Astrocyte of the cerebellum (primary cell): ENCODE measurements at regions not wholly inside any gene's neighbourhood (a gene's known extent, or its start where the extent isn't known, plus 50 kb on each side); places are given as distances from the start of the nearest gene placed in this dataset.

ENCODE experiments used
- DNase-seq: peaks from one replicate; pipeline ENCODE4 v3.0.0-alpha.2; 2011; ENCODE audit warnings: low read depth
- H3K4me3 ChIP-seq: 2 replicates; pipeline ENCODE4 v1.5.1; 2011; ENCODE audit warnings: mild to moderate bottlenecking, low read depth, low read length, moderate library complexity
- CTCF ChIP-seq: IDR thresholded peaks from 2 replicates; pipeline ENCODE4 v1.5.1; 2012; ENCODE audit warnings: low read length, low read depth, moderate library complexity, mild to moderate bottlenecking; ENCODE audit errors: missing control alignments
- in situ Hi-C: cut with HindIII; loops from 2 replicates; pipeline ENCODE4 v1.10.0; 2017; ENCODE audit warnings: low sequenced_read_pairs

- TF ChIP-seq CTCF: no peak
- no peak for DNase-seq
- in situ Hi-C loops: no loop called here
- H3K4me3 ChIP-seq: no peak overlapping the region
Measured at GRCh38 chr11:45036010-45036409, 85.3 kb upstream of the TP53I11 start.

GRCh38 chr11:45036733-45037132, 86.0 kb upstream of the TP53I11 start:
- H3K4me3 ChIP-seq: no peak overlapping the region
- no peak for TF ChIP-seq CTCF
- DNase-seq: no peak
- in situ Hi-C loops: no loop called here

GRCh38 chr11:45037434-45038005, 86.8 kb upstream of the TP53I11 start:
- H3K4me3 ChIP-seq: no peak overlapping the region
- in situ Hi-C loops: no loop called here
- no peak for TF ChIP-seq CTCF
- DNase-seq: no peak

- H3K4me3 ChIP-seq: no peak overlapping the region
- in situ Hi-C loops: no loop called here
- DNase-seq: no peak
- no peak for TF ChIP-seq CTCF
Measured at GRCh38 chr11:45038923-45039322, 88.2 kb upstream of the TP53I11 start.

GRCh38 chr11:45041596-45041995, 90.9 kb upstream of the TP53I11 start:
- in situ Hi-C loops: no loop called here
- no peak overlapping the region for H3K4me3 ChIP-seq
- no peak for DNase-seq
- no peak for TF ChIP-seq CTCF

- H3K4me3 ChIP-seq: no peak overlapping the region
- no peak for TF ChIP-seq CTCF
- DNase-seq: no peak
- in situ Hi-C loops: no loop called here
Measured at GRCh38 chr11:45042560-45042959, 91.9 kb upstream of the TP53I11 start.

- no peak overlapping the region for H3K4me3 ChIP-seq
- no peak for DNase-seq
- TF ChIP-seq CTCF: no peak
- in situ Hi-C loops: no loop called here
Measured at GRCh38 chr11:45043755-45044475, 93.2 kb upstream of the TP53I11 start.
